GM18873 (cell line): ENCODE measurements at regions not wholly inside any gene's neighbourhood (a gene's known extent, or its start where the extent isn't known, plus 50 kb on each side); places are given as distances from the start of the nearest gene placed in this dataset.

ENCODE experiments used
- ATAC-seq: cut with Tn5 transposase; IDR thresholded peaks from one replicate; pipeline ENCODE4 v1.9.1; 2021; ENCODE audit warnings: mild to moderate bottlenecking, moderate library complexity, moderate number of reproducible peaks; ENCODE audit not compliant: unreplicated experiment, low FRiP score

GRCh38 chr2:126748188-126748760 is 92.3 kb downstream of the GYPC start:
- no peak for ATAC-seq

GRCh38 chr2:126748929-126749518 is 93.1 kb downstream of the GYPC start:
- ATAC-seq: peak; percentile 72

- ATAC-seq: peak; percentile 41
These were observed 93.6 kb downstream of the GYPC start for GRCh38 chr2:126749537-126749936.

DNA sequence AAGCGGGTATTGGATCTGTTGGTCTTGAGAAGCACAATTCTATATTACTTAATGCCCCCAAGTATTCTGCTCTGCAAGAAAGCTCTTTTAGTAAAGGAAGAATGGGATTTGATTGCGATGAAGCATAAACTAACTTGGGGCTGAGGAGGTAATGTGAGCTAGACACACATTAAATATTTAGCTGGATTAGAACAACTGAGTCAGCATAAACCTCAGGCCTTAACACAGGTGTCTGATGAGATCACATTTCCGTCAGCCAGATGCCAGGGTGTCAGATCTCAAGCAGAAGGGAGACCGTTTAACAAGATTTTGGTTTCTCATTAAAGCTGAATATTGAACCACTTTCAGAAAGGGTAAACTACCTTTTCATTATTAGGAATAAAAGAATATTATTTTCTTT is 94.5 kb downstream of the GYPC start:
- no peak for ATAC-seq

DNA sequence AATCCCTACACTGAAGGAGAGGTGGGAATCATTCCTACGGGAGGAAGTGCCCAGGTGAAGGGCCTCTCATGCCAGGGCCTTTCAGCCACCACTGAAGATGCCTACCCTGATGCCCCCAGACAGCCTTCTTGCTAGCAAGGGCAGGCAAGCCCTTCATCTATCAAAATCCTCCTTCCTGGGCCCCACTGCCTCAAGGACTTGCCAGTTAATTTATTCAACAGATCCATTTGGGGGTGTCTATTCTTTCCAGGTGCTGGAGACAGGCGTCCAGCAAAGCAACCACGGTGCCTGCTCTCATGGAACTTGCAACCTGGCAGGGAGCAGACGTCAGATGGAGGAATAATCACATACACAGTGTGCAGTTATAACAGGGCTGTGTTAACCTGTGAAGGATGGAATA is 95.5 kb downstream of the GYPC start:
- no peak for ATAC-seq

- no peak for ATAC-seq
These were observed 96.9 kb downstream of the GYPC start for GRCh38 chr2:126752876-126753275.

- ATAC-seq: no peak
These were observed 97.7 kb downstream of the GYPC start for GRCh38 chr2:126753501-126754212.

DNA sequence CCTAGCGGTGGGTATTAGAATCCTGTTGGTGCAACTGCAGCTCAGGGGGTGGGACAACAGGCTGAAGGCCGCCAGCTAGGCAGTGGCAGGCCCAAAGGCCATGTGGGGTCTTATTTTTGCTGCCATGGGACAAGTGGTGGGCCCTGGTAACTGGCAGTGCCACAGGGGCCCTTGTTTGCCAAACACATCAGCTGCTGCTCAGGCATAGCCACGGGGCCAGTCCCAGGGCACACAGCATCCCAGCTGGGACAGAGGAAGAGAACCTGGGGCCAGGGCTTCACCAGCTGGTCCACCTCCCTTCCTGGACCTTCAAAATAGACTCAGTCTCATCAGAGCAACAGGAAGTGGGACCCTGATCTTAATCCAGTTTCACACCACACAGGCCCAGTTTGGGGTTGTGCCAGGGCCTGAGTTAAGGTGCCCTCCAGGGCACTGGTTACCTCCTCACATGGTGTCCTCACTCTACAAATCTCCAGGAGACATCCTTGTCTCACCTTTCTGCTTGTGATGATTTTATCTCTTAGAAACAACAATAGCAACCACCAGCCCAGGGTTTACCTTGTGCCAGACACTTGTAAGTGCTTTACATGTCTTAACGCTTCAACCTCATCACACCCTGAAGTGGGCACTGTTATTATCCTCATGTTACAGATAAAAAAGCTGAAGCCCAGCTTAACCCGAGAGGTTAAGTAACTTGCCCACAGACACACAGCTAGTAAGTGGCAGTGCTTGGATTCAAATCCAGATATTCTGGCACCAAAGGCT is 98.5 kb downstream of the GYPC start:
- ATAC-seq: no peak

DNA sequence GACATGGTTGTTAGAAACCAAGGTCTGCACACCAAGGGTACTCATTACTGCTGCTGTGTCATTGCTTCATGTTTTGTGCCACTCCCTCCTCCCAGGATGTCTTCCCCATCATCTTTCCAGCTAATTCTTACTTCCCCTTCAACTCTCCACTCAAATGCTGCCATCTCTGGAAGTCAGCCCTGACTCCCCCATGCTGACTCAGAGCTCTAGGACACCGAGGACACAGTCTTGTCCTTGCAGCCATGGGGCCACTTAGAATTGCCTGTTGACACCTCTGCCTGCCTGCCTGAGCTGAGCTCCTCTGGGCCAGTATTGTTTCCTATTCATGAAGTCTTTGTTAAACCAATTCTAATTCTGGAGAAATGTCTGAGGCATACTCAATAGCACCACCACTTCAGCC is 100.2 kb downstream of the GYPC start:
- no peak for ATAC-seq

- ATAC-seq: no peak
These were observed 105.5 kb downstream of the GYPC start for GRCh38 chr2:126761256-126761980.

- ATAC-seq: peak; percentile 47
These were observed 106.3 kb downstream of the GYPC start for GRCh38 chr2:126761981-126762878.

- ATAC-seq: no peak
These were observed 108.8 kb downstream of the GYPC start for GRCh38 chr2:126764686-126765265.

- no peak for ATAC-seq
These were observed 109.4 kb downstream of the GYPC start for GRCh38 chr2:126765395-126765794.

GRCh38 chr2:126766295-126766968 is 110.5 kb downstream of the GYPC start:
- no peak for ATAC-seq

DNA sequence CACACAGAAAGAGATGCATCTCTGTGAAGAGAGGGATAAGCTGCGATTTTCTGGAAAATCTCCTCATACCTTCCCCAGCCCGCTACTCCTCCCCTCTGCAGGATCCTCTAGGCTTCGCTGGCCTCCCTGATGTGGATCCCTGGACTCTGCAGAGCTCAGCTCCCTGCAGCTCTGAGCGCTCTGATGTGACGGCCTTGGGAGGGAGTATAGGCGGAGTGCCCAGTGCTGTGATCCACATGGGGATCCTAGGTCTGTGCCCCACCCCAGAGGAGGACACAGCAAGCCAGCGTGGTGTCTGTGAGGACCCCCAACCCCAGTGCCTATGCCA is 111.0 kb downstream of the GYPC start:
- no peak for ATAC-seq

- no peak for ATAC-seq
These were observed 113.2 kb downstream of the GYPC start for GRCh38 chr2:126769118-126769517.

DNA sequence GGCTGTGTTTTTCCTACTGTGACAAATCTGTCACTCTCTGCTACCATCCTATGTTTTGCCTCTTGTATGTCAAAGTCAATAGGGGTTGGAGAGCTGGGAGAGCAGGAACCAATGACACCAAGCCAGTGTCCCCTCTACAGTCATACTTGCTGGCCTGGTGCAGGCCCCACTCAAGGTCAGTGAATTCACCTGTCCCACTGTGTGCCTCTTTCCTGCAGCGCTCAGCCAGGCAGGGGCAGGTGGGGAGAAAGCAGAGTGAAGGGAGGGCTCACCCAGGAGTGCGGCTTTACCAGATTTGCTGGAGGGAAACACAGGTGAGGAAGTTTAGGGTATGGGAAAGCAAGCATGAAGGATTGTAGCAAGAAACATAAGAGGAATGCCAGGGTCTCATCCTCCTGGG is 114.5 kb downstream of the GYPC start:
- ATAC-seq: no peak

- no peak for ATAC-seq
These were observed 115.1 kb downstream of the GYPC start for GRCh38 chr2:126771094-126771493.
